HG02642 (cell line): ENCODE measurements at regions not wholly inside any gene's neighbourhood (a gene's known extent, or its start where the extent isn't known, plus 50 kb on each side); places are given as distances from the start of the nearest gene placed in this dataset.

ENCODE experiments used
- ATAC-seq: cut with Tn5 transposase; IDR thresholded peaks from one replicate; pipeline ENCODE4 v1.9.1; 2021; ENCODE audit warnings: mild to moderate bottlenecking; ENCODE audit not compliant: unreplicated experiment, poor library complexity

GRCh38 chr16:62089715-62090114 is 53.5 kb upstream of the CDH8 start:
- ATAC-seq: no peak

GRCh38 chr16:62088731-62089410 is 52.6 kb upstream of the CDH8 start:
- no peak for ATAC-seq
